ENCODE measurements at regions not wholly inside any gene's neighbourhood (a gene's known extent, or its start where the extent isn't known, plus 50 kb on each side); places are given as distances from the start of the nearest gene placed in this dataset.
"Not testable (repeated sequence)": the region's sequence is repeated elsewhere in the genome, so short reads cannot be mapped to it uniquely, and the experiment has no call there.

- no peak for DNase-seq
Measured at GRCh38 chr12:108423486-108423885, 84.4 kb upstream of the CMKLR1 start.

DNA sequence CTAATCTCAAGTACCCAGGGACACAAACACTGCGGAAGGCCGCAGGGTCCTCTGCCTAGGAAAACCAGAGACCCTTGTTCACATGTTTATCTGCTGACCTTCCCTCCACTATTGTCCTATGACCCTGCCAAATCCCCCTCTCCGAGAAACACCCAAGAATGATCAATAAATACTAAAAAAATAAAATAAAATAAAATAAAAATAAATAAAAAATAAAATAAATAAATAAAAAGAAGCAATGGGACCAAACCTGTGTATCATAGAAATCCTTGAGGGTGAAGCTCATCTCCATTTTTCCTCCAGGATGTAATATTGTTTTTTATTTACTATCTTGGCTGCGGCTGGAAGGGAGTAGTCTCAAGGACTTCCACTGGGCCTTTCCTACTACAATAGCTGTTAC, 82.0 kb upstream of the CMKLR1 start:
- DNase-seq, result not testable (repeated sequence)

- not testable (repeated sequence) for DNase-seq
Measured at GRCh38 chr12:108420421-108420820, 81.3 kb upstream of the CMKLR1 start.

DNA sequence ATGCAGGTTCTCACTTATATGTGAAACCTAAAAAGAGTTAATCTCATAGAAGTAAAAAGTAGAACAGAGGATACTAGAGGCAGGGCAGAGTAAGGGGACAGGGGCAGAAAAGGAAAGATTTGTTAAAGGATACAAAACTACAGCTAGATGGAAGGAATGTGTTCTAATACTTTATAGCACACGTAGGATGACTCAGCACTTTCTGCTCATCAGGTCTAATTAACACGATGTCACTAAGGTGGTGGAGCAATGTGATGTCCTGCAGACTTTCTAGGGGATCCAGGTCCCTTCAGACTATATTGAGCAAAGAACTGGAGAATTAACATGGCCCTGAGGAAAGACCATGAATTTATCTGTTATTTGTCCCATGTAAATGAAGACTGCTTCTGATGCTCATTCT, 80.8 kb upstream of the CMKLR1 start:
- no peak for DNase-seq

DNA sequence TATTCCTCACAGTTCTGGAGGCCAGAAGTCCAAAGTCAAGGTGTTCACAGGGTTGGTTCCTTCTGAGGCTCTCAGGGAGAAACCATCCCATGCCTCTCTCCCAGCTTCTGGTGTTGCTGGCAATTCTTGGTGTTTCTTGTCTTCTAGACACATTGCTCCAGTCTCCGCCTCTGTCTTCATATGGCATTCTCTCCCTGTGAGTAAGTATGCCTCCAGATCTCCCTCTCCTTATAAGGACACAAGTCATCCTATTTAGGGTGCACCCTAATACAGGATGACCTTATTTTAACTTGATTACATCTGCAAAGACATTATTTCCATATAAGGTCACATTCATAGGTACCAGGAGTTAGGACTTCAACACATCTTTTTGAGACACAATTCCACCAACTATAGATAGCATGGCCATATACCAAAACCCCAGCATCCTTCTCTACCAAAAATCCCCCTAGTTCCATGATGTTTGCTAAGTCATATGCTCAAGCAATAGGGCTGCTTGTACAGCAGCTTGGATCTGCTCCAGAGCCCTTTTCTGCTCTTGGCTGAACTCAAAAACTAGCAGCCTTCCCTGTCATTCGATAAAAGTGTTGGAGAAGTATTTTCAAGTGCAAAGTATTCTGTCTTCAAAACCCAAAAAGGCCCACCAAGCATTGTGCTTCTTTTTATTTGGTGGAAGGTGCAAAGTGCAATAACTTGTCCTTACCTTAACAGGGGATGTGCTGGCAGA, 79.2 kb upstream of the CMKLR1 start:
- no peak for DNase-seq

- no peak for DNase-seq
Measured at GRCh38 chr12:108414021-108414420, 74.9 kb upstream of the CMKLR1 start.

DNA sequence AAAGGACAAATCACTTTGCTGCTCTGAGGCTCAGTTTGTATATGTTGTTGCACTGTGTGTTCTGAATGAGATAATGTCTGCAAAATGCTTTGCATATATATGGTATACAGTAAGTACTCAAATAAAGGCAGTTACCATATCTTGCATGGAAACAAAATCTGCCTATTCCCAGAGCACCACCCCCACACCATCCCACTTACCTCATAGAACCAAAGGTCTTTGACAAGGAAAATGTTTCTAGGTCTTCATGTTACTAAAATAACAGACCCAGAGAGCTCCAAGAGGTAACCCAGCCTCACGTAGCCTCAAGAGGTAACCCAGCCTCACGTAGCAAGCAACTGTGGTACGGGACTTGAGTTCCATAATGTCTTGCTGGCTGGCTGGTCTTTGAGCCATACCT, 71.6 kb upstream of the CMKLR1 start:
- no peak for DNase-seq

GRCh38 chr12:108409481-108409880, 70.4 kb upstream of the CMKLR1 start:
- DNase-seq, result no peak

DNA sequence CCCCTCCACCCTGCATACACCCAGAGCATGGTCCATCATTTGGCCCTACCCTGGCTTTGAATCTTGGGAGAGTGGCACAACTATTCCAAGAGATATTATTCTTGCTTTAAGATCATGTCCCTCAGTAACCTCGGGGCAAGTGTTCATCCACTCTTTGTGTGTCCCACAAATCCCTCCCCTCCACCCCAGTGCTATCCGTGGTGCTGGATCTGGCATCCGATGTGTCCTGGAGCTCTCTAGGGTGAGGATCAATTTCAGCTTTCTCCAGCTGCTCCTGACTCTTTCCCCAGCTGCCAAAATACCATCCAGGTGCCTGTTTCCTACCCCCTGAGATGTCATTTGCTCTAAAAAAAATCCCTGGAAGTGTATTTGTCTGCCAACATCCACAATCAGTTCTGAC, 64.8 kb upstream of the CMKLR1 start:
- no peak for DNase-seq

DNA sequence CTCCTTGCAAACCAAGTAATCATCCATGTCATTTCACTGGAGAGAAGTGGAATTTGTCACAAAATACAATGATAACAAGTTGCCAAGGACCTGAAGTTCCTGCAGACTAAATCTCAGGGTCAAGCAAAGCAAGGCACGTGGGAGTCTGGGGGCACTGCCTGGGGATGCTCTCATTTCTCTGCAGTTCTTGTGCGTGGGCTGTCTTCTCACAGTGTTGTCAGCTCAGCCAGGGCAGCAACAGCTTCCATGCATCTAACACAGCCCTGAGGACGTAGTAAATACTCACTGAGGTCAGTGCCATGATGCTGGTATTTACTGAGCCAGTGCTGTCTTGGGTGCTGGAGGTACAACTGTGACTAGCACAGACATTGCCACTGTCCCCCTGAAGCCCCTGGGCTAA, 62.9 kb upstream of the CMKLR1 start:
- no peak for DNase-seq

DNA sequence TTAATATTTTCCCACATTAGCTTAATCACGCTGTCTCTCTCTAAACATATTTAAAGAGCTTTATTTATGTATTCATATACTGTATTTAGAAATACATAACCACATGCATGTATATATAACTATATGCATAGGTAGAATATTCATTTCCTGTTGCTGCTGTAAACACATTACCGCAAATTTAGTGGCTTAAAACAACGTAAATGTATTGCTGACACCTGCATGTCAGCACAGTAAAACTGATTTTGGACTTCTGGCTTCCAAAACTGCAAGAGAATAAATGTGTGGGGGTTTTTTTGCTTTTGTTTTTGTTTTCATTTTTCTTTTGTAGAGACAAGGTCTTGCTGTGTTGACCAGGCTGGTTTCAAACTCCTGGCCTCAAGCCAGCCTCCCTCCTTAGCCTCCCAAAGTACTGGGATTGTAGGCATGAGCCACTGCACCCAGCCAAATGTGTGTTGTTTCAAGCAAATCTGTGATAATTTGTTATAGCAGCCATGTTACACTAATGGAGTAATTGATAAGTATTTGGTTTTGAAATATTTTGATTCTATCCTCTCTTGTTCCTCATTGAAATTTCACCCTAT, 61.9 kb upstream of the CMKLR1 start:
- DNase-seq, result no peak

DNA sequence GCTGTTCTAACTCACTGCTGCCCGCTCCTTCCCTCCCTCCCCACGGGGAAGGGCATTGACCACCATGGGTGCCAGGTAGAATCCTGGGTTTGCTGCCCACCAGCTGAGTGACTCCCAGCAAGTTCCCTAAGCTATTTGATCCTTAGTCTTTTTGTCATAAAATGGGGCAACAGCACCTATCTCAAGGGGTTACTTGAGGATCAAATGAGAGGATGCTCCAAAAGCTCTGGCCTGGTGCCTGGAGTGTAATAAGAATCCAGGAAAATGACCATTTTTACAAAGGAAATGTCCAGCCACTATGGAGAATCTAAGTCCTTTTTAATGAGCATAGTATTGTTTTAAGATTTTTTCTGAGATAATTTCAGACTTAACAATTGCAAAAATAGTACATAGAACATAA, 61.4 kb upstream of the CMKLR1 start:
- no peak for DNase-seq

GRCh38 chr12:108400056-108400455, 60.9 kb upstream of the CMKLR1 start:
- DNase-seq, result no peak

GRCh38 chr12:108399514-108399913, 60.4 kb upstream of the CMKLR1 start:
- DNase-seq, result no peak

DNA sequence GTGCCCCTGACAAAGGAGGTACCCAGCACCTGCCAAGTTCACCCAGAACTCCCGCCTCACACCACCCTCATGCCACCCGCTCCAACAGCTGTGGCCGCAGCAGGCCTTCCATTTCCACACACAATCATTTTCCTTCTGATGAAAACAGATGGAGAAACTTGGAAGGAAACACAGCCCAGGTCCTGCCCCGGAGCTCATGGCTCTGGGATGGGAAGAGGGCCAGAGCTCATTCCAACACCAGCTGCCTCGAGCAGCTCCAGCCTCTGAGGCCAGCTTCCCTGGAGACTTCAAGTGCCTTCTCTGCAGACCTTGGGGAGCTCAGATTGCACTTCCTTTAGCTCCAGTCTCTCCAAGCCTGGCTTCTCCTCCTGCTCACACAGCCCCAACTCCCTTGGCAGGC, 55.1 kb upstream of the CMKLR1 start:
- no peak for DNase-seq

DNA sequence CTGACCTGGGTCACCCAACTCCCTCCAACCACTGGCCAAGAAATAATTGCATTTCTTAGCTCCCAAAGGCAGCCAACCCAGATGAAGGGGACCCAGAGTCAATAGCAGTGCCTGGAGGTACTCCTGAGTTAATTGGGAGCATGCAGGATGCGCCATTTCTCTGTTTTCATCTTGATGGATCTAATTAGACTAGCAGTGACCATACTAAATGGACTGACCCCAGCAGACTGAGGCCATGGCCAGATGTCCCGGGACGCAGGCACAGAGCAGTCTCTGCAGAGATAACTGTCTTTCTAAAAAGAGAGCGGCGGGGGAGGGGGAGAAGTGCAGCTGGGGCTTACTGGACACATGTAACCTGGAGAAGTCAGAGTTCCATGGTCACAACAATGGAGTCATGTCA, 53.2 kb upstream of the CMKLR1 start:
- no peak for DNase-seq

DNA sequence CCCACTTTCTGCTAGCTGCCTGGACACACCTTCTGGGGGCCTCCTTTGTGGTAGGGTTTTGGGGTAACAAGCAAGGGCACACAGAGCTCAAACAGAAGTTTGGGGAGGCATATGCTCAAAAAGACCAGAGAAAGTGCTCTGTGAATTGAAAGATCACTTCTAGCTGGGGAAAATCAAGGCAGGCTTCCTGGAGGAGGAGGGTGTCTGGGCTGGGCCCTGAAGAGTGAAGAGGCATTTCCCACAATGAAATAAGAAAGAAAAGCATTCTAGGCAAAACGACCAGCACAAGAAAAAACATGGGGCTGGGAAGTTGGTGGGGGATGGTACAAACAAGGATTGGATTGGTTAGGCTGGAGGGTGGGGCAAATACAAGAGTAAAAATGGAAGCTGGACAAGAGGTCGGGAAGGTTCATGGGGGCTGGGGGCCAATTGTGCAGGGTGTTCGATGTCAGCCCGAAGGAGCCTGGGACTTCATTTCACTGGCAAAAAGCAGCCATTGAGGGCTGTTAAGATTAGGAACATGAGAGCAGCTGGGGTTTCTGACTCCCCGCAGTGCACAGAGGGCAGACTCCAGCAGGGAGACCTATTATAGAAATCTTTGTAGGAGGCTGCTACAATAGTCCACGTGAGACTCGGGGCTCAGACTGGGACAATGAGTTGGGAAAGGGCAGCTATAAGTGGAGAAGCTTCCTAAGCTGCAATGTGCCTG, 51.5 kb upstream of the CMKLR1 start:
- no peak for DNase-seq

GRCh38 chr12:108389544-108389943, 50.4 kb upstream of the CMKLR1 start:
- DNase-seq, result no peak
